KMS-11 (cell line): ENCODE measurements at regions not wholly inside any gene's neighbourhood (a gene's known extent, or its start where the extent isn't known, plus 50 kb on each side); places are given as distances from the start of the nearest gene placed in this dataset.

Experiments used
- H2AFZ ChIP-seq: fragments of 200-600 bp; sonication (generic); 2 replicates; pipeline ENCODE4 v1.6.1; 2016; ENCODE audit warnings: antibody characterized with exemption, mixed run types, low read depth
- H3K27ac ChIP-seq: fragments of 200-600 bp; sonication (generic); 2 replicates; pipeline ENCODE4 v1.6.1; 2016; ENCODE audit warnings: mild to moderate bottlenecking, mixed run types
- H3K27me3 ChIP-seq: fragments of 200-600 bp; sonication (generic); 2 replicates; pipeline ENCODE4 v1.6.1; 2017; ENCODE audit warnings: mild to moderate bottlenecking, low read depth, mixed run types, moderate library complexity; ENCODE audit not compliant: insufficient read depth
- H3K36me3 ChIP-seq: fragments of 200-600 bp; sonication (generic); 2 replicates; pipeline ENCODE4 v1.6.1; 2017; ENCODE audit warnings: mild to moderate bottlenecking, mixed run types; ENCODE audit not compliant: insufficient read depth
- H3K4me1 ChIP-seq: fragments of 200-600 bp; sonication (generic); 2 replicates; pipeline ENCODE4 v1.6.1; 2016; ENCODE audit warnings: mild to moderate bottlenecking, low read depth, mixed run types; ENCODE audit not compliant: poor library complexity, severe bottlenecking
- H3K4me2 ChIP-seq: fragments of 200-600 bp; sonication (generic); 2 replicates; pipeline ENCODE4 v1.7.0; 2016; ENCODE audit warnings: mild to moderate bottlenecking, mixed run types
- H3K4me3 ChIP-seq: fragments of 200-600 bp; sonication (generic); IDR thresholded peaks from 2 replicates; pipeline ENCODE4 v1.6.1; 2017; ENCODE audit warnings: low read depth, low read length, mixed read lengths; ENCODE audit not compliant: insufficient read depth
- H3K79me2 ChIP-seq: fragments of 200-600 bp; sonication (generic); 2 replicates; pipeline ENCODE4 v1.6.1; 2016; ENCODE audit warnings: low read depth, mixed run types; ENCODE audit not compliant: insufficient read depth
- H3K9ac ChIP-seq: fragments of 200-600 bp; sonication (generic); 2 replicates; pipeline ENCODE4 v1.6.1; 2016; ENCODE audit warnings: mild to moderate bottlenecking, mixed run types
- H4K20me1 ChIP-seq: fragments of 200-600 bp; sonication (generic); 2 replicates; pipeline ENCODE4 v1.6.1; 2016; ENCODE audit warnings: mild to moderate bottlenecking, mixed run types; ENCODE audit not compliant: insufficient read depth
- CTCF ChIP-seq: fragments of 200-600 bp; sonication (generic); conservative IDR thresholded peaks from 2 replicates; pipeline ENCODE4 v1.6.1; 2017; ENCODE audit warnings: low read depth, mild to moderate bottlenecking, antibody characterized with exemption, low read length, moderate library complexity, mixed read lengths

- Histone ChIP-seq H4K20me1 (no peaks in the 10 kb centered on the region), H2AFZ (no peak overlapping the region), H3K79me2 (no peaks in the 10 kb centered on the region), H3K9ac (no peak overlapping the region), H3K4me1 (no peaks in the 10 kb centered on the region), H3K27ac (no peak overlapping the region), H3K36me3 (no peaks in the 10 kb centered on the region), H3K4me2 (no peak overlapping the region), H3K27me3 (no peaks in the 10 kb centered on the region), H3K4me3 (no peak overlapping the region)
- TF ChIP-seq CTCF = no peak
Measured at GRCh38 chr3:94935738-94936580, 873.1 kb downstream of the NSUN3 start.

GRCh38 chr3:94937980-94938379 lies 875.1 kb downstream of the NSUN3 start:
- Histone ChIP-seq H3K4me2 (no peak overlapping the region), H3K9ac (no peak overlapping the region), H3K79me2 (no peaks in the 10 kb centered on the region), H3K27ac (no peak overlapping the region), H2AFZ (no peak overlapping the region), H3K4me3 (no peak overlapping the region), H3K36me3 (no peaks in the 10 kb centered on the region), H3K27me3 (no peaks in the 10 kb centered on the region), H4K20me1 (no peaks in the 10 kb centered on the region), H3K4me1 (no peaks in the 10 kb centered on the region)
- no peak for TF ChIP-seq CTCF

GRCh38 chr3:94946683-94947082 lies 883.8 kb downstream of the NSUN3 start:
- H3K4me3 ChIP-seq = no peak overlapping the region
- no peaks in the 10 kb centered on the region for H4K20me1 ChIP-seq
- TF ChIP-seq CTCF = no peak
- no peaks in the 10 kb centered on the region for H3K79me2 ChIP-seq
- H3K4me2 ChIP-seq = no peak overlapping the region
- no peaks in the 10 kb centered on the region for H3K36me3 ChIP-seq
- no peak overlapping the region for H2AFZ ChIP-seq
- no peak overlapping the region for H3K9ac ChIP-seq
- H3K27me3 ChIP-seq = no peaks in the 10 kb centered on the region
- H3K27ac ChIP-seq = no peak overlapping the region
- H3K4me1 ChIP-seq = no peaks in the 10 kb centered on the region

GRCh38 chr3:94961423-94962100 lies 898.7 kb downstream of the NSUN3 start:
- H3K4me3 ChIP-seq = no peak overlapping the region

More at GRCh38 chr3:94961423-94962100, 898.7 kb downstream of the NSUN3 start:
- Histone ChIP-seq H2AFZ (no peak overlapping the region), H3K27ac (no peak overlapping the region), H4K20me1 (no peaks in the 10 kb centered on the region), H3K36me3 (no peaks in the 10 kb centered on the region), H3K9ac (no peak overlapping the region), H3K79me2 (no peaks in the 10 kb centered on the region), H3K27me3 (no peaks in the 10 kb centered on the region), H3K4me2 (no peak overlapping the region), H3K4me1 (no peaks in the 10 kb centered on the region)
- no peak for TF ChIP-seq CTCF
